Neuron (in vitro differentiated cells): ENCODE measurements at regions not wholly inside any gene's neighbourhood (a gene's known extent, or its start where the extent isn't known, plus 50 kb on each side); places are given as distances from the start of the nearest gene placed in this dataset.

Source experiments
- H2AFZ ChIP-seq: one replicate; pipeline ENCODE4 v1.6.1; 2013; ENCODE audit warnings: low read depth, mild to moderate bottlenecking, inconsistent platforms, low read length, moderate library complexity
- H3K27me3 ChIP-seq: one replicate; pipeline ENCODE4 v1.6.1; 2013; ENCODE audit warnings: low read length; ENCODE audit not compliant: insufficient read depth
- H3K36me3 ChIP-seq: one replicate; pipeline ENCODE4 v1.6.1; 2013; ENCODE audit warnings: low read length; ENCODE audit not compliant: insufficient read depth
- H3K4me1 ChIP-seq: one replicate; pipeline ENCODE4 v1.6.1; 2013; ENCODE audit warnings: low read length; ENCODE audit not compliant: insufficient read depth
- H3K4me3 ChIP-seq: 2 replicates; pipeline ENCODE4 v1.5.1; 2013; ENCODE audit warnings: mild to moderate bottlenecking, low read length, moderate library complexity
- H3K9me3 ChIP-seq: one replicate; pipeline ENCODE4 v1.6.1; 2013; ENCODE audit warnings: low read length

GRCh38 chr13:104414181-104414580 lies 1348.0 kb upstream of the SLC10A2 start:
- H3K4me3 ChIP-seq, result no peak overlapping the region
- no peaks in the 10 kb centered on the region for H3K27me3 ChIP-seq
- H3K36me3 ChIP-seq, result no peaks in the 10 kb centered on the region
- H3K9me3 ChIP-seq, result no peaks in the 10 kb centered on the region
- H2AFZ ChIP-seq, result no peak overlapping the region
- H3K4me1 ChIP-seq, result no peaks in the 10 kb centered on the region

DNA sequence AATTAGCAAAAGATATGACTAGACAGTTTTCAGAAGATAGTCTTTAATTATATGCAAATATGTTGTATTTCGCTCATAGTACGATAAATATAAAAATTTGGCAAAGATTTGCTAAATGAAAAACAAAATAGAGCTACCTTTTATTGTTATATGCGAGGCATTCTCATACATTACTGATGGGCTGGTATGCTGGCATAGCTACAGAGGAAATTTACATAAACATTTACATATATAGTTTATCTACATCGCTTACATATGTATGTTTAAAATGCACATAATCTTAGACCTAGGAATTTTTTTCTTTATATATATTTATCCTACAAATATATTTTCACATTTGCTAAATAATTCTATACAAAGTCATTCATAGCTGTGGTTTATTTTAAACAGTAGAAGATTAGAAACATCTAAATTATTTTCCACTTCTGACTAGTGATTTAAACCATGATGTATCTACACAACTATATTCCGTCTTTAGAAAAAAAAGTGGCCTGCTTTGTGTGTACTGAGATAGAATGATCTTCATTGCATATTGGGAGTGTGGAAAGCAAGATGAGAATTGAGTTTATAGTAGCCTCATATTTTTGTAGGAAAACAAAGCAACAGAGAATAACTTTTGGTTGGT lies 1345.0 kb upstream of the SLC10A2 start:
- H3K36me3 ChIP-seq, result no peaks in the 10 kb centered on the region
- no peaks in the 10 kb centered on the region for H3K9me3 ChIP-seq

GRCh38 chr13:104408733-104409132 lies 1342.5 kb upstream of the SLC10A2 start:
- no peak overlapping the region for H2AFZ ChIP-seq

More for the DNA sequence above, 1345.0 kb upstream of the SLC10A2 start:
- Histone ChIP-seq H3K4me1 (no peaks in the 10 kb centered on the region), H3K4me3 (no peak overlapping the region), H2AFZ (no peak overlapping the region), H3K27me3 (no peaks in the 10 kb centered on the region)

GRCh38 chr13:104404325-104404724 lies 1338.1 kb upstream of the SLC10A2 start:
- no peaks in the 10 kb centered on the region for H3K36me3 ChIP-seq
- no peaks in the 10 kb centered on the region for H3K27me3 ChIP-seq
- no peak overlapping the region for H2AFZ ChIP-seq
- no peaks in the 10 kb centered on the region for H3K9me3 ChIP-seq
- no peaks in the 10 kb centered on the region for H3K4me1 ChIP-seq
- H3K4me3 ChIP-seq, result no peak overlapping the region

More at GRCh38 chr13:104408733-104409132, 1342.5 kb upstream of the SLC10A2 start:
- no peak overlapping the region for H3K4me3 ChIP-seq
- no peaks in the 10 kb centered on the region for H3K4me1 ChIP-seq
- H3K27me3 ChIP-seq, result no peaks in the 10 kb centered on the region
- no peaks in the 10 kb centered on the region for H3K36me3 ChIP-seq
- H3K9me3 ChIP-seq, result no peaks in the 10 kb centered on the region

DNA sequence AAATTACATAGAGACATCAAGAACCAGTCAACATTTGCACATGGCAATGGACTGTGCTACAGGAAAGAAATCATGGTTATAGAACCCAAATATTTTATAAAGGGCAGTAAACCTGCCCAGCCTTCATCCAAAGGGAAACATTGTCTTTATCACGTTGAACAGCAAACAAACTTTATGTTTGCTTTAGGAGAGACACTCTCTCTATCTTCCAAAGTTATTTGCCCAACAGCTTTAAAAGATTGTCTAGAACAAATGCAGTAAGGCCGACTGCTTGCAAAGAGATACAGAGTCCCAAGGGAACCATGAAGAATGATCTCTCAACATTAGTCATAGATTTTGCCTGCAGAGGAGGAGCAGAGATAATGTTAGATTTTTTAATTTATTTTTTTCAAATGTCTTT lies 1323.5 kb upstream of the SLC10A2 start:
- no peaks in the 10 kb centered on the region for H3K4me1 ChIP-seq
- H3K9me3 ChIP-seq, result peaks cover 2% of the 10 kb centered on the region
- no peak overlapping the region for H2AFZ ChIP-seq
- H3K36me3 ChIP-seq, result no peaks in the 10 kb centered on the region
- no peak overlapping the region for H3K4me3 ChIP-seq
- no peaks in the 10 kb centered on the region for H3K27me3 ChIP-seq

GRCh38 chr13:104387510-104387909 lies 1321.3 kb upstream of the SLC10A2 start:
- Histone ChIP-seq H3K9me3 (peaks cover 2% of the 10 kb centered on the region), H3K4me3 (no peak overlapping the region), H3K27me3 (no peaks in the 10 kb centered on the region), H3K4me1 (no peaks in the 10 kb centered on the region), H3K36me3 (no peaks in the 10 kb centered on the region), H2AFZ (no peak overlapping the region)

- Histone ChIP-seq H3K27me3 (no peaks in the 10 kb centered on the region), H3K9me3 (peaks cover 2% of the 10 kb centered on the region), H3K36me3 (no peaks in the 10 kb centered on the region), H3K4me3 (no peak overlapping the region), H3K4me1 (no peaks in the 10 kb centered on the region), H2AFZ (no peak overlapping the region)
Measured at GRCh38 chr13:104385404-104385803, 1319.2 kb upstream of the SLC10A2 start.

DNA sequence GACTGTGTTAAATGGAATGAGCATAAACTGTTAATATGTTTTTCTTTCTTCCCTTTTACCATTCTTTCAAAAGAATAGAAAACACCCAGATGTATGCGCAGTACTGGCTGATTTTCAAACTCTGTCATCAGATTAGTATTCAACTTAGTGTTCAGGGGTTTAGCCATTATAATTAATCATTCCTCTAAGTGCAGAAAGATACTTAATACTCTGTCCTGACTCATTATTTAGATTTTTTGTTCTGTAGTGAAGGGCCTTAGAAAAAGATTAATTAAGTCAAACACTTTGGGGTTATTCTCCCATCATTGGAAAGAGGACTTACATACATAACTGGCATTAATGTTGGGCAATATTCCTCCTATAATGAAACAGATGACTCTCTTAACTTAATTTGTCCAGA lies 1316.7 kb upstream of the SLC10A2 start:
- no peak overlapping the region for H2AFZ ChIP-seq
- no peaks in the 10 kb centered on the region for H3K4me1 ChIP-seq

DNA sequence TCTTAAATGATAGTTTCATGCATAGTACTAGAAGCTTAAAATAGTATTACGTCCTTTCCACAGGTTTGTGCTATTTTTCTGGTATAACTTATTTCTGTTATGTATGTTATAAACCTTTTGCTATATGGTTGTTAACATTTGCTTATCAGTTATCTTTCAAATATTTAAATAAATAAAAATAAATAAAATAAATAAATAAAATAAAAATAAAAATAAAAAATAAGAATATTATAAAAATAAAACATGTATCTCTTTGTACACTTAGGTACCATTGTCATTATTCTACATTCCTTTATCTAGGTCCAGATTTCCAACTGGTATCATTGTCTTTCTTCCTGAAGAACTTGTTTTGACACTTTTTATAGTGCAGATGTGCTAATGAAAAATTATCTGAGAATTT lies 1310.4 kb upstream of the SLC10A2 start:
- Histone ChIP-seq H3K9me3 (no peaks in the 10 kb centered on the region), H3K4me1 (peaks cover 4% of the 10 kb centered on the region), H3K27me3 (no peaks in the 10 kb centered on the region), H3K36me3 (no peaks in the 10 kb centered on the region), H2AFZ (no peak overlapping the region), H3K4me3 (no peak overlapping the region)

More for the DNA sequence above, 1316.7 kb upstream of the SLC10A2 start:
- Histone ChIP-seq H3K4me3 (no peak overlapping the region), H3K9me3 (no peaks in the 10 kb centered on the region), H3K36me3 (no peaks in the 10 kb centered on the region), H3K27me3 (no peaks in the 10 kb centered on the region)

DNA sequence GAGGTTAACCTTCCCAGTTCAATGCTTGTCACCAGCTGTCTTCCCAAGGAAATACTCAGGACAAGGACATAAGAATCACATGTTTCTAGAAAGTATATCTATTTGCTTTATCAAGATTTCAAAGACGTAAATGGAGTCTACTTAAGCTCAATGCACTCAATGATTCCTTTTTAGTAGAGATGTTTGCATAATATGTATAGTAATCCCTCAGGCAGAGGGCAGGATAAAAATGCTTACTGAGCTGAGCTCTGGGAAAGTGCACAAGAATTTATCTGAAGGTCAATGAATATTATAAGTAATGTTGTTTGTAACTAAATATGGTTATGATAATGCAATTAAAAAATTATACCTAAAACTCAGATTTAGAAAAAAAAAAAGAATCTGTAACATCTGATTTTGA lies 1309.4 kb upstream of the SLC10A2 start:
- H3K4me1 ChIP-seq, result peaks cover 4% of the 10 kb centered on the region
- no peaks in the 10 kb centered on the region for H3K9me3 ChIP-seq
- no peak overlapping the region for H2AFZ ChIP-seq
- no peak overlapping the region for H3K4me3 ChIP-seq
- no peaks in the 10 kb centered on the region for H3K36me3 ChIP-seq
- no peaks in the 10 kb centered on the region for H3K27me3 ChIP-seq

GRCh38 chr13:104372095-104372655 lies 1306.0 kb upstream of the SLC10A2 start:
- H3K4me3 ChIP-seq, result no peak overlapping the region
- H2AFZ ChIP-seq, result no peak overlapping the region
- no peaks in the 10 kb centered on the region for H3K27me3 ChIP-seq
- H3K9me3 ChIP-seq, result no peaks in the 10 kb centered on the region
- peaks cover 4% of the 10 kb centered on the region for H3K4me1 ChIP-seq
- H3K36me3 ChIP-seq, result no peaks in the 10 kb centered on the region

- Histone ChIP-seq H3K9me3 (no peaks in the 10 kb centered on the region), H3K4me1 (no peaks in the 10 kb centered on the region), H3K4me3 (no peak overlapping the region), H3K36me3 (no peaks in the 10 kb centered on the region), H2AFZ (no peak overlapping the region), H3K27me3 (no peaks in the 10 kb centered on the region)
Measured at GRCh38 chr13:104365430-104365829, 1299.2 kb upstream of the SLC10A2 start.

DNA sequence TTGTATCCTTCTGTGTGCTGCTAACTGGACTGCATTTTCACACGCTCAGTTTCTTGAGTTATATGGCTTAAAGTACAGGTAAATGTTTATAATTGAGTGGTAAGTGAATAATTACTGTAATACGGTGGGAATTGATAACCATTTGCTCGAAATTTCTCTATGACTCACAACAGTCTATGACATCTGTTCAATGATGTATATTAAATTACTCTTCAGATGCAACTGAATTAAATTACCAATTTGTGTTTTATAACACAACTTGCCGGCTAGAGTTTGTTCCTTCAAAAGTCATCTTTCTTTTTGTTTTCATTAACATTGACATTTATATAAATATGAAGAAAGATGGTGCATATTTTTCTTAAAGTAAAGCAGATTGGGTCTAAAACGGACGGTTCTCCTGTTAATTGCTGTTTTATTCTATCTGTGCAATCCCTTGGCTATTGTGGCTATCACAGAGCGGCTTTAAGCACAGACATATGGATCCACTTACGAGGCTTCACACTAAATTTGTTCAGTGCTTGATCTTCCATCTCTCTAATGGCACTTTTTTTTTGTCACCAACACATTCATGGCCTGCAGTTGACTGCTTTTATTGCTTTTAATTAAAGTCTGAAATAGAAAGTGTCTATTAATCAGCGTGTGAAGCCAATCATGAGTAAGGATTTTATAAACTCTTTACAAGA lies 1291.6 kb upstream of the SLC10A2 start:
- Histone ChIP-seq H3K9me3 (no peaks in the 10 kb centered on the region), H2AFZ (no peak overlapping the region), H3K4me3 (no peak overlapping the region), H3K4me1 (no peaks in the 10 kb centered on the region), H3K36me3 (no peaks in the 10 kb centered on the region), H3K27me3 (no peaks in the 10 kb centered on the region)
